Brain pericyte (primary cell): ENCODE measurements at regions not wholly inside any gene's neighbourhood (a gene's known extent, or its start where the extent isn't known, plus 50 kb on each side); places are given as distances from the start of the nearest gene placed in this dataset.

ENCODE experiments used
- DNase-seq: peaks from one replicate; pipeline ENCODE4 v3.0.0-alpha.2; 2012; ENCODE audit warnings: low read depth, low spot score

GRCh38 chr15:62684123-62684808 lies 358.3 kb upstream of the TPM1 start:
- DNase-seq: no peak

- no peak for DNase-seq
These were observed 351.5 kb upstream of the TPM1 start for GRCh38 chr15:62691008-62691407.

GRCh38 chr15:62697636-62698035 lies 344.9 kb upstream of the TPM1 start:
- DNase-seq: no peak

- DNase-seq: no peak
These were observed 343.9 kb upstream of the TPM1 start for GRCh38 chr15:62698646-62699045.

- no peak for DNase-seq
These were observed 336.2 kb upstream of the TPM1 start for GRCh38 chr15:62706317-62706716.

GRCh38 chr15:62708470-62708869 lies 334.1 kb upstream of the TPM1 start:
- DNase-seq: no peak

GRCh38 chr15:62709261-62709660 lies 333.3 kb upstream of the TPM1 start:
- no peak for DNase-seq

GRCh38 chr15:62711691-62712454 lies 330.7 kb upstream of the TPM1 start:
- DNase-seq: no peak

- DNase-seq: no peak
These were observed 330.1 kb upstream of the TPM1 start for GRCh38 chr15:62712455-62712839.

GRCh38 chr15:62715946-62716345 lies 326.6 kb upstream of the TPM1 start:
- DNase-seq: no peak

- no peak for DNase-seq
These were observed 325.1 kb upstream of the TPM1 start for GRCh38 chr15:62717496-62717895.

GRCh38 chr15:62719316-62719715 lies 323.2 kb upstream of the TPM1 start:
- DNase-seq: no peak

- no peak for DNase-seq
These were observed 320.3 kb upstream of the TPM1 start for GRCh38 chr15:62722237-62722636.

GRCh38 chr15:62726461-62726860 lies 316.1 kb upstream of the TPM1 start:
- no peak for DNase-seq

GRCh38 chr15:62727501-62727900 lies 315.0 kb upstream of the TPM1 start:
- no peak for DNase-seq

GRCh38 chr15:62730825-62731224 lies 311.7 kb upstream of the TPM1 start:
- DNase-seq: no peak

- no peak for DNase-seq
These were observed 310.5 kb upstream of the TPM1 start for GRCh38 chr15:62732078-62732477.

GRCh38 chr15:62734706-62735105 lies 307.8 kb upstream of the TPM1 start:
- DNase-seq: no peak

- no peak for DNase-seq
These were observed 305.8 kb upstream of the TPM1 start for GRCh38 chr15:62736756-62737155.

- no peak for DNase-seq
These were observed 305.0 kb upstream of the TPM1 start for GRCh38 chr15:62737551-62737950.

- DNase-seq: no peak
These were observed 303.5 kb upstream of the TPM1 start for GRCh38 chr15:62739082-62739481.

- DNase-seq: no peak
These were observed 303.0 kb upstream of the TPM1 start for GRCh38 chr15:62739507-62739906.
